GM18861 (cell line): ENCODE measurements at regions not wholly inside any gene's neighbourhood (a gene's known extent, or its start where the extent isn't known, plus 50 kb on each side); places are given as distances from the start of the nearest gene placed in this dataset.

Experiments used
- ATAC-seq: cut with Tn5 transposase; IDR thresholded peaks from one replicate; pipeline ENCODE4 v1.9.1; 2021; ENCODE audit not compliant: unreplicated experiment

GRCh38 chr17:34117332-34117731 lies 137.8 kb upstream of the CCL2 start:
- ATAC-seq = no peak

DNA sequence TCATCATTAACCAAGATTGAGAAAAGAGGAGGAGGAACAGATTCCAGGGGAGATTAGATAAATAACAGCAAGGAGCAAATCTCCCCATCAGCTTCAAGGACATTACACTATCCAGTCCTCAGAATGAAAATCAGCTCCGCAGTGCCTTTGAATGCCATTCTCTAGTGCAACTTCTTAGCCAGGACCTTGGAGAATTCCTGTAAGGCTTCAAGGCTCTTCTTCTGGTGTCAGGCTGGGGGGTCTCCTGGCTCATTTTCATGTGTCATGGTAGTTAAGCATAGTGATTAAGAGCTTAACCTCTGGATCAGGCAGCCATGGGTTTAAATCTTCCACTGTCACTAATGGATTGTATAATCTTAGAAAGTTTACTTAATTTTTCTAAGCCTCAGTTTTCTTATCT lies 137.3 kb upstream of the CCL2 start:
- no peak for ATAC-seq

DNA sequence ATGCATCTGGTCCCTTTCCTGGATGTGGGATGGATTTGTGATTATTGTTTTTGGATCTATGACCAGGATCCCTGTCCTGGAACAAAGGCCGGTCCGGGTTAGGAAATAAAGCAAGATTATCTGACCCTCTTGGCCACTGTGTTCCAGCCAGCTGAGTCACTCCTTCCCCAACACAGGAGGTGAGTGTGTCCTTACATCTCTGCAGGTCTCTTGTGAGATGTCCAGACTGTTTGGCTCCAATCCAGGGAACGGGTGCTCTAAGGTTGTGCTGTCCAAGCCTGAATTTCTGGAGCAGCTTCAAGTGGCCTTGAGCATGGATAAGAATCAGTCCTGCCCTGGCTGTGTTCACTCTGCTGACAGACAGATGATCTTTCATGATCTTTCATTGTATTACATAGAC lies 136.5 kb upstream of the CCL2 start:
- no peak for ATAC-seq

DNA sequence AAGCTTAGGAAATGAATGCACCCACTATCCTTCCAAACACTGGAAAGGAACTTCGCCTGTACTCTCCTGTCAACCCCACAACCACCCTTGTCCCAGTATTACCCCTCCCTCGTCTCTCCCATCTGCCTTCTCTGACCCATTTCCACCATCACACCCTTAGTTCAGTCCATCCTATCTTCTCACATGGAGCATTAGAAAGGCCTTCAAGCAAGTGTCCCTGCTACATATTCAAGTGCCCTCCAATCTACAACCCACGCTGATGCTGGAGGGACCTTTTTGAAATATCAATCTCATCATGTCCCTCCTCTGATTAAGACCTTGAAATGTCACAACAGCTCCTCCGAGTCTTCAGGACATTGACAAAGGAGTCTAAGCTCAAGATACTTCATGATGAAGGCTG lies 133.8 kb upstream of the CCL2 start:
- no peak for ATAC-seq

GRCh38 chr17:34122515-34122914 lies 132.6 kb upstream of the CCL2 start:
- no peak for ATAC-seq

- no peak for ATAC-seq
Measured at GRCh38 chr17:34125010-34125409, 130.1 kb upstream of the CCL2 start.

DNA sequence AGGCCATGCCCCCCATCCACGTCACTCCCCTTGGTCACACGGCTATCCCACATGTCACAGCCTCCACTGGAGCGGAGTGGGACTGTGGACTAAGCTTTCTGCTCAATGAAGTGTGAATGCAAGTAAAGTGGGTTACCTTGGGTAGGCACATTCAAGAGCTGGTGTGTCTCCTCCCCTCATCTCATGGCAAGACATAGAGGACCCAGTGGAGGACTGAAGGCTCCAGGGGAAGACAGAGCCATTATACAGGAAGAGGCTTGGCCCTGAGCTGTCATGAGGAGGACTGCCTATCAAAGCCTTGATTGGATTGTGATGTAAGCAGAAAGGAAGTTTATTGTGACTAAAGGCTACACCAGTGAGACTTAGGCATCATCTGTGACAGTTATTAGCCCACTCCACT lies 129.2 kb upstream of the CCL2 start:
- ATAC-seq = no peak

DNA sequence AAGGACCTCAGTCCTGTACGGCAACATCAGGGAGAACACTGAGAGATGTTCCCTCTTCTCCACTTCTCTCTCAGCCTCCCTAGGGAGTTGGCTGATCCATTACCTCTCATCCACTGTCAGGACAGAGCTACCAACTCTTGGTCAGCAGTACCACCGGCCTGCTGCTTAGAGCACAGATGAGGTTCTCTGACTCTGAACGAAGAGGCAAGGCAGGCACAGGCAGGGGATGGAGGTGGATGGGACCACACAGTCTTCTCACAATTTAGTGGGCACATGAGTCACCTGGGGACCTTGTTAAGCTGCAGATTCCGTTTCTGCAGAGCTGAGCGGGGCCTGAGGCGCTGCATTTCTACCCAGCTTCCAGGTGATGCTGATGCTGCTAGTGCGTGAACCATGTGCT lies 128.6 kb upstream of the CCL2 start:
- no peak for ATAC-seq

- ATAC-seq = no peak
Measured at GRCh38 chr17:34126965-34127364, 128.1 kb upstream of the CCL2 start.

DNA sequence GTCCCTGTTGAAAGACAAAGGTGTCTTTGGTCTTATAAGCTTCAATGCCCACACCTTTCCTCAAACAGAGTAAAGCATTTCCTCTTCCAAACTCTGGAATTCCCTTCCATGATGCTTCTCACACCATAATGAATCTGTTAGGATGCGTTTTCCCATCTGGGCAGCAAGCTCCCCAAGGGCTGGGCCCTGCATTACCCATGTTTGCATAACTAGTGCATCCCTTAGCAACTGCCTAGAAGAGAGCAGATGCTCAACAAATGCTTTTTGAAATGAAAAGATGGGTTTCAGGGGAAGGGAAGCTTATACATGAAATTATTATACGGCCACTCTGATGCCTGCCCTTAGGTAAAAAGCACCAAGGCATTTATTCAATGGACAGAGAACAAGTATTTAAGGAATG lies 124.5 kb upstream of the CCL2 start:
- no peak for ATAC-seq

DNA sequence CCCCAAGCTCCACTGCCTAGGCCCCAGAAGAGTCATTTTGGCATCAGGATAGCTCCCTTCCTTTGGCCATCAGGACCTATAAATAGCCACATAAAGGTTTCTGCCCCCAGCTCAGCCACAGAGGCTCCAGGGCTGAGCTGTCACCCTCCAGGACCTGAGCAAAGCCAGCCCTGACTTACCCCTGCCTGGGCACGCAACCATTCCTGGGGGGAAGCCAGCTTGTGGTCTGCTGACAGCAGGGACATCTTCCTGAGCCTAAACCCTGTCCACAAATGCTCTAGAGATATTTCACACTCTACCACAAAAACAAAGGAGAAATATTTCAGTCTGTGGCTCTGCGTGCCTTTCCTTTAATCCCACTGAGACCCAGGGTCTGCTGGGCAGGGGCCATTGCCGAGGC lies 123.7 kb upstream of the CCL2 start:
- no peak for ATAC-seq

GRCh38 chr17:34133350-34133749 lies 121.7 kb upstream of the CCL2 start:
- no peak for ATAC-seq

DNA sequence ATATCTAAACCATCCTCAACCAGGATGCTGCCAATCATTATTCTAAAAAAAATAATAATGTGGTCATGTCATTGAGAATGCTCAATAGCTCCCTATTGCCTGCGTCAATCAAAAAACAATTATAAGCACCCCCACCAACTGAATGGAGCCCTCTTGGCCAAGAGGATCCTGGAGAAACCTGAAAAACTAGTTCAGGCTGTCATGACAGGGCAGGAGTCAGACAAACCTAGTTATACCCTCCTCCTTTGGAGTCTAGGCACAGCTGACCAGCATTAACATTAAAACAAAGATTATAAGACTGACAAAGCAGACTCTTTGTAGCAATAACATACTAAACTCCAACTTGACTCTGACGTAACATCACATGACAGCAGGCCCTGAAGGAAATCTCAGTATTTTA lies 119.2 kb upstream of the CCL2 start:
- ATAC-seq = no peak

DNA sequence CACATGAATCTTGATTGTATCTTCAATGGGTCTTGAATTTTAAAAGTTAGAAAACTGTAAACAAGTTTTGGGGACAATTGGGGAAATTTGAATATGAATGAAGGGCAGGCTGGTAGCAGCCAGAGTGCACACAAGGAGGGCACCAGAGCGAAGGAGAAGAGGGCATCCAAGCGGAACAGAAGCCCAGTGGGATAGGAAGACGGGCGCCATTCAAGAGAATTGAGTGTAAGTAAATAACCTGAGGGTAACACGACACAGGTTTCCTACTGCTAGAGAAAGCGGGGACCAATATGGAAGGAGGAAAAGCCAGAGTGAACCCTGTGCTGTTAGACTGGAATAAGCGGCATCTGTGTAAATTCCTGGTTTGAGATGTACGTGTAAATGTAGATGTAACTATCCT lies 115.1 kb upstream of the CCL2 start:
- no peak for ATAC-seq

- no peak for ATAC-seq
Measured at GRCh38 chr17:34141590-34141989, 113.5 kb upstream of the CCL2 start.

GRCh38 chr17:34143430-34143829 lies 111.7 kb upstream of the CCL2 start:
- ATAC-seq = no peak

DNA sequence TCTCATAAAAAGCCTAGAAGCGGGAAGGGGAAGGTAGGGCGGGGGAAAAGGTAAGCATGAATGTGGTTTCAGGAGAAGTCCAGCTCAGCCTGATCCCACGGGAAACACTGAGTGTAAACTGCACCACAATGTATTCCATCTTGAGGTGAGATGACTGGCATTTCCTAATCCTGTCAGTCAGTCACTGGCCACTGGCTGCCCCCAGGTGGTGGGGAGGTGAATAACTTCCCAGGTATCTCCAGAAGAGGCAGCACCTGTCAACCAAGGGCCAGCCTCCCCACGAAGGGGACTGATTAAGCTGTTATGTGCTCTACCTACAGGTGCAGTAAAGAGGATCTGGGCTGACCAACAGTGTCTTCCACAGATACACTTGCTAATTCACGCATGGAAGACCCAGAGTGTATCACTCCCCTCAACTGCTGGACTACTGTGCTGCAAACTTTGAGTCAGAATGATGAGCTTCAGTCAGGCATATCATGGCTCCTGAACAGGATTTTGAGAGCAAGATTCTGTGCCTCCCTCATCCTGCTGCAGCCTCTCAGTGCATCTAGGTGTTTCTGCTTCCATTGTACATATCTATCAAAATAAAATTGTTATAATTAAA lies 108.5 kb upstream of the CCL2 start:
- no peak for ATAC-seq

DNA sequence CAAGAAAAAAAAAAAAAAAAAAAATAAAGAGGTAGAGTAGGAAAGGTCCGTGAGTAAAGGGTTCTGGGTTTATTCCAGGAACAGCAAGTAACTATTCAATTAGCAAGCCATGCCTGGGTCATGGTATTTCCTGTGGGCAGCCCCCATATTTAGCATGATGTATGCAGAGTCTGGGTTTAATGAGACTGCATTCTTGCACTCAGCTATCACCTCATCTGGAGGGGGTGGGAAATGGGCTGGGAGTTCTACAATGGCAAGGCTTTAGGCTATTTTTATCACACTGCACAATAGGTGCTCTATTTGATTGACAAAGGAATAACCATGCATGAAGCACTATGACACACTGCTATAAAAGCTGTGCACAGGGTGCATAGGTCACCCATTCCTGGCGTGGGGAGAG lies 104.0 kb upstream of the CCL2 start:
- no peak for ATAC-seq

DNA sequence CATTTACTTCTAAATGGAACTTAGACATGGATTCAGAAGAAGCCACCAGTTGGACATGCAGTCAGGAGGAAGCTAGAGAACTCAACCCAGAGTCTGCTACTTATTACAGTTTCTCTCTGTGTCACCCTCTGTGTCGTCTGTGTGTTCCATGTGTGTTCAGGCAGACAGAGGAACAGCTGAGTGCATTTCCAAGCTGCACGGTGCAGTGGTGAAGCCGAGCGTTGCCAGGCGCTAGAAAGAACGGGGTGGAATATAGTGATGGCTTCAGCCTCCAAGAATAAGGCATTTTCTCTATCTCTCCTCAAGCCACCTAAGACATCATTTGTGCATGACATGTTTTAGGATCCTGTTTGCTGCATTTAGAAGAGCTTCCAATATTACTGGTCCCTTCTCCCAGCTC lies 101.1 kb upstream of the CCL2 start:
- ATAC-seq = no peak

GRCh38 chr17:34154961-34155730 lies 99.9 kb upstream of the CCL2 start:
- ATAC-seq = no peak

- no peak for ATAC-seq
Measured at GRCh38 chr17:34155947-34156346, 99.1 kb upstream of the CCL2 start.

DNA sequence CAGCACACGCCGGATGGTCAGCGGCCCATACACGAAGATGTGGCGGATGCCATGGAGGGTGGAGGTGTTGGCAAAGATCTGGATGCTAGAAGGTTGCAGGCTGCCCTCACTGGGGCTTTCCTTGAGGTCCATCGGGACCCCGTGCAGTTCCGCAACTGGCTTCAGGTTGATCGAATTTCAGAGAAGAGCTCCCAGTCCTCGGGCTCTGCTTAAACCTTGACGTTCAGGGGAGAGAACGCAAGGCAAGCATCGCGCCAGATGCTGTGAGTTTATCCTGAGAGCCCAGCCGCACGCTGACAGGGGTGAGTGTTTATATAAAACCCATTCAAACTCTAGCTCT lies 98.7 kb upstream of the CCL2 start:
- ATAC-seq = no peak
